K562 (cell line): ENCODE measurements at regions not wholly inside any gene's neighbourhood (a gene's known extent, or its start where the extent isn't known, plus 50 kb on each side); places are given as distances from the start of the nearest gene placed in this dataset.

Experiments
- ATAC-seq: fragments of 200-7000 bp; cut with Tn5 transposase; 3 replicates; pipeline ENCODE4 v1.9.1; 2020; ENCODE audit warnings: moderate library complexity
- BruUV-seq: library from RNA; stranded (reverse); fragments of 400-500 nt; replicated peaks from 2 replicates; lab custom pipeline; 2021; lab: Mats Ljungman, UMichigan
- CTCF ChIA-PET: fragments of 300-600 bp; formaldehyde crosslinking; extraction: SDS; loops from one replicate; lab custom pipeline; 2021; ENCODE audit warnings: low intra/inter-chr PET ratio; lab: Yijun Ruan, JAX
- POLR2A ChIA-PET: fragments of 300-600, 350-650 bp; sonication (Branson Sonifier 250); formaldehyde crosslinking; extraction: SDS; loops from one replicate; lab custom pipeline; 2021; ENCODE audit warnings: antibody characterized with exemption, inconsistent platforms; lab: Yijun Ruan, JAX
- DNase-seq, 4 experiments: peaks; one replicate each; pipeline versions ENCODE4 v3.0.0 to v3.0.0-alpha.2; 2011 to 2018; ENCODE audit warnings: low spot score in 3 of 4, mixed read lengths in 3 of 4; ENCODE audit errors: extremely low read depth in 1 of 4
- FAIRE-seq: peaks from 2 replicates; lab custom pipeline; 2011; peaks lifted over from hg19 to GRCh38; lab: Jason Lieb, UNC
- H2AFZ ChIP-seq: 2 replicates; pipeline ENCODE4 v1.6.0; 2011; ENCODE audit warnings: low read depth, low read length, control low read depth, inconsistent platforms
- H3K27ac ChIP-seq: fragments of 200-600 bp; 3 replicates; pipeline ENCODE4 v1.8.0; 2011; ENCODE audit warnings: low read depth, mild to moderate bottlenecking, control low read depth, inconsistent platforms, low read length, moderate library complexity, mixed read lengths; ENCODE audit errors: extremely low read depth
- H3K27me3 ChIP-seq, 2 experiments: fragments of 300-600 bp in 1 of 2; 2 replicates in 1 of 2; 3 replicates in 1 of 2; pipeline versions ENCODE4 v1.6.0 to v1.8.0; 2011; ENCODE audit warnings: inconsistent platforms in 2 of 2, low read length in 2 of 2, mild to moderate bottlenecking in 1 of 2, mixed read lengths in 1 of 2, moderate library complexity in 1 of 2; ENCODE audit not compliant: control insufficient read depth in 2 of 2, insufficient read depth in 2 of 2
- H3K36me3 ChIP-seq: fragments of 300-600 bp; 3 replicates; pipeline ENCODE4 v1.8.0; 2011; ENCODE audit warnings: mild to moderate bottlenecking, low read length, inconsistent platforms; ENCODE audit not compliant: control insufficient read depth, insufficient read depth
- H3K4me1 ChIP-seq, 2 experiments: fragments of 200-600 bp in 1 of 2; replicated peaks in 1 of 2; 2 replicates in 1 of 2; 3 replicates in 1 of 2; pipeline versions ENCODE4 v1.5.1 to v1.8.0; 2011; ENCODE audit warnings: inconsistent platforms in 2 of 2, low read length in 2 of 2, mild to moderate bottlenecking in 1 of 2, mixed read lengths in 1 of 2, moderate library complexity in 1 of 2; ENCODE audit not compliant: control insufficient read depth in 2 of 2, insufficient read depth in 2 of 2
- H3K4me2 ChIP-seq: 2 replicates; pipeline ENCODE4 v1.6.1; 2011; ENCODE audit warnings: low read length, control low read depth, inconsistent platforms, mixed read lengths; ENCODE audit not compliant: insufficient read depth
- H3K4me3 ChIP-seq: fragments of 200-600 bp; sonication (generic), shearing (Covaris generic); 2 replicates; pipeline ENCODE4 v1.5.1; 2016; ENCODE audit warnings: control low read depth, inconsistent platforms
- H3K79me2 ChIP-seq: fragments of 200-600 bp; 3 replicates; pipeline ENCODE4 v1.8.0; 2011; ENCODE audit warnings: low read length, inconsistent platforms; ENCODE audit not compliant: control insufficient read depth, insufficient read depth
- H3K9ac ChIP-seq, 2 experiments: 2 replicates each; pipeline versions ENCODE4 v1.6.0 to v1.6.1; 2011; ENCODE audit warnings: low read depth in 2 of 2, low read length in 2 of 2, control low read depth in 1 of 2, inconsistent platforms in 1 of 2, mild to moderate bottlenecking in 1 of 2, mixed read lengths in 1 of 2; ENCODE audit not compliant: insufficient read depth in 1 of 2
- H3K9me1 ChIP-seq: one replicate; pipeline ENCODE4 v1.6.0; 2011; ENCODE audit warnings: inconsistent platforms, mild to moderate bottlenecking, low read length, moderate library complexity; ENCODE audit not compliant: control insufficient read depth, insufficient read depth
- H3K9me3 ChIP-seq: replicated peaks from 2 replicates; pipeline ENCODE4 v1.5.1; 2011; ENCODE audit warnings: low read depth, low read length, inconsistent platforms; ENCODE audit not compliant: control insufficient read depth, insufficient read depth
- H4K20me1 ChIP-seq: replicated peaks from 2 replicates; pipeline ENCODE4 v1.6.1; 2011; ENCODE audit warnings: low read length, inconsistent platforms, mixed read lengths; ENCODE audit not compliant: control insufficient read depth, insufficient read depth
- AFF4 ChIP-seq: sonication (generic); formaldehyde crosslinking; IDR thresholded peaks from 2 replicates; pipeline ENCODE4 v1.8.0; 2023; ENCODE audit warnings: mild to moderate bottlenecking, missing genetic modification reagents
- C11orf30 ChIP-seq: fragments of 450-650 bp; IDR thresholded peaks from 2 replicates; pipeline ENCODE4 v1.6.1; 2016; ENCODE audit warnings: low read depth, mild to moderate bottlenecking
- CHD4 ChIP-seq: fragments of 200-600 bp; sonication (generic); IDR thresholded peaks from 3 replicates; pipeline ENCODE4 v1.6.1; 2012; ENCODE audit warnings: low read depth, mild to moderate bottlenecking, mixed read lengths, low read length, inconsistent platforms; ENCODE audit not compliant: insufficient read depth, insufficient replicate concordance, poor library complexity, severe bottlenecking
- CXXC5 ChIP-seq: fragments of 250-450 bp; sonication (Bioruptor Pico); IDR thresholded peaks from 2 replicates; pipeline ENCODE4 v1.8.0; 2022; ENCODE audit warnings: inconsistent platforms, mild to moderate bottlenecking, moderate library complexity
- HDAC6 ChIP-seq: IDR thresholded peaks from 2 replicates; pipeline ENCODE4 v1.6.1; 2012; ENCODE audit warnings: low read depth, mild to moderate bottlenecking, control low read depth, inconsistent platforms, low read length, moderate library complexity
- MAZ ChIP-seq, 2 experiments: fragments of 450-650 bp in 1 of 2; sonication (generic) in 1 of 2; formaldehyde crosslinking; IDR thresholded peaks in 1 of 2; conservative IDR thresholded peaks in 1 of 2; 2 replicates each; pipeline versions ENCODE4 v1.4.0 to v1.5.0; 2020; ENCODE audit warnings: mild to moderate bottlenecking in 1 of 2, missing genetic modification reagents in 1 of 2
- MEIS2 ChIP-seq: fragments of 450-650 bp; IDR thresholded peaks from 2 replicates; pipeline ENCODE4 v1.6.1; 2014; ENCODE audit warnings: mild to moderate bottlenecking; ENCODE audit not compliant: partially characterized antibody
- ZNF507 ChIP-seq: conservative IDR thresholded peaks from 2 replicates; pipeline ENCODE4 v1.6.1; 2017; ENCODE audit warnings: missing genetic modification characterization, missing compliant biosample characterization
- WGBS: fragments of 100-300 bp; shearing (Covaris generic); methylation state at CpG from one replicate; pipeline ENCODE4 v1.1.6; 2016; ENCODE audit warnings: low coverage, mixed read lengths; ENCODE audit not compliant: insufficient coverage; ENCODE audit errors: missing lambda C conversion rate; 5-methylcytosine and 5-hydroxymethylcytosine counted together
- in situ Hi-C: fragments of 300-500 bp; cut with MboI; formaldehyde crosslinking; loops from 4 replicates; pipeline ENCODE4 v1.15.0; 2018; ENCODE audit warnings: inconsistent platforms, mixed read lengths
- intact Hi-C: fragments of 100-400 bp; cut with micrococcal nuclease; formaldehyde crosslinking; loops from 2 replicates; pipeline ENCODE4 v1.14.2; 2022

GRCh38 chr4:100248476-100248875 is 58.2 kb upstream of the DDIT4L start:
- no peak overlapping the region for H3K27ac ChIP-seq
- 0% methylated on average over 3 of the region's 3 CpGs for WGBS
- H3K79me2 ChIP-seq: no peaks in the 10 kb centered on the region
- TF ChIP-seq MEIS2 (no peak), CHD4 (no peak), CXXC5 (CRISPR knock-in tag) (no peak), MAZ (CRISPR knock-in tag; conservative IDR thresholded peaks at IDR 0.05 in 1 of 2, IDR thresholded peaks at IDR 0.05 in 1 of 2) (no peak), HDAC6 (no peak), AFF4 (no peak), ZNF507 (tag) (no peak), C11orf30 (no peak)
- TF ChIP-seq, all 486 proteins: peak for 0
- Histone ChIP-seq H3K4me3 (no peak overlapping the region), H3K4me2 (no peak overlapping the region), H3K27me3 (no peaks in the 10 kb centered on the region), H3K9ac (no peak overlapping the region), H3K4me1 (no peaks in the 10 kb centered on the region), H3K9me3 (no peaks in the 10 kb centered on the region), H3K9me1 (no peaks in the 10 kb centered on the region), H2AFZ (no peak overlapping the region), H3K36me3 (no peaks in the 10 kb centered on the region), H4K20me1 (no peaks in the 10 kb centered on the region)
- no peak for ATAC-seq
- intact Hi-C loops: no loop called here
- ChIA-PET POLR2A (no interaction called here), CTCF (no interaction called here)
- no TSS peak for BruUV-seq
- no peak for FAIRE-seq
- no peak for DNase-seq
- in situ Hi-C loops: no loop called here
